Heart right ventricle (tissue), 16 donors: ENCODE measurements at regions not wholly inside any gene's neighbourhood (a gene's known extent, or its start where the extent isn't known, plus 50 kb on each side); places are given as distances from the start of the nearest gene placed in this dataset.

Experiments used
- ATAC-seq, 8 donors: fragments of 200-7000 bp; cut with Tn5 transposase; one replicate each; pipeline ENCODE4 v1.9.1; 2020; ENCODE audit warnings: mild to moderate bottlenecking in 8 of 8, moderate library complexity in 8 of 8, moderate number of reproducible peaks in 1 of 8
- DNase-seq, 2 donors: peaks; one replicate each; pipeline ENCODE4 v3.0.0-alpha.2; 2020
- H3K27ac ChIP-seq, 10 donors: fragments of 200-600 bp; sonication (generic) in 2 of 10; one replicate each; pipeline versions ENCODE4 v1.5.0 to v1.8.0; 2020 to 2022; ENCODE audit warnings: mild to moderate bottlenecking in 3 of 10
- H3K27me3 ChIP-seq, 7 donors: fragments of 200-600 bp; one replicate each; pipeline ENCODE4 v1.8.0; 2021 to 2022; ENCODE audit warnings: mild to moderate bottlenecking in 2 of 7
- H3K36me3 ChIP-seq, 9 donors: fragments of 200-600 bp; sonication (generic) in 1 of 9; one replicate each; pipeline versions ENCODE4 v1.5.0 to v1.8.0; 2020 to 2022; ENCODE audit warnings: mild to moderate bottlenecking in 2 of 9
- H3K4me1 ChIP-seq, 9 donors: fragments of 200-600 bp; sonication (generic) in 1 of 9; one replicate each; pipeline versions ENCODE4 v1.5.0 to v1.8.0; 2020 to 2022; ENCODE audit warnings: mild to moderate bottlenecking in 4 of 9
- H3K4me3 ChIP-seq, 10 donors: fragments of 200-600 bp; sonication (generic) in 2 of 10; one replicate each; pipeline versions ENCODE4 v1.5.0 to v1.8.0; 2020 to 2022; ENCODE audit warnings: mild to moderate bottlenecking in 7 of 10, moderate library complexity in 2 of 10
- H3K9me3 ChIP-seq, 11 donors: fragments of 200-600 bp in 10 of 11; sonication (generic) in 2 of 11; one replicate each; pipeline versions ENCODE4 v1.5.0 to v1.8.0; 2013 to 2022; ENCODE audit warnings: mild to moderate bottlenecking in 2 of 11, control low read depth in 1 of 11, moderate library complexity in 1 of 11
- CTCF ChIP-seq, 9 donors: fragments of 200-600 bp; sonication (generic) in 2 of 9; IDR thresholded peaks; one replicate each; pipeline versions ENCODE4 v1.5.0 to v1.8.0; 2021 to 2022; ENCODE audit warnings: antibody characterized with exemption in 9 of 9, mild to moderate bottlenecking in 5 of 9, moderate library complexity in 1 of 9
- WGBS, 2 donors: extraction: QIAGEN DNeasy Blood & Tissue Kit; methylation state at CpG; one replicate each; pipeline ENCODE4 v1.1.7; 2013; ENCODE audit warnings: inconsistent platforms in 1 of 2; 5-methylcytosine and 5-hydroxymethylcytosine counted together
- intact Hi-C, 10 donors: fragments of 100-400 bp; cut with DNase I; formaldehyde crosslinking; loops; one replicate each; pipeline versions ENCODE4 v1.11.1 to v1.14.2; 2022
- donor health status: Arrhythmogenic right ventricular cardiomyopathy.
- donor health status: ischemic (EF 13 %, LVEDD 7.1; RV severe dilation, severe dysfunction).
- donor health status: healthy with polysubstance abuse.
- donor health status: DM: no; HTN: yes; CAD: no.
- donor health status: DM: no; HTN: no; CAD: no.
- donor health status: ischemic (EF 25% LVEDD 6.9; RV normal size, moderate dysfunction).
- donor health status: ischemic (EF 25% LVEDD 5.7; RV mildly dilated, moderate dysfunction).
- donor health status: healthy.
- donor health status: DM: yes; HTN: yes; CAD: no.
- donor health status: Ischemic cardiomyopathy.
- donor health status: ischemic (EF 35%, LVEDD 5.7; RV mildly dilated, moderate dysfunction).
- donor health status: nonischemic (EF 11% LVEDD 7.7; RV severe dilation, severe dysfunction).
- donor health status: DM: yes; HTN: yes; CAD: no.
- donor health status: PGD.
- donor health status: ischemic (EF 29% LVEDD 5.4; RV normal size, mild dysfunction).
- donor health status: nonischemic (EF 23%, LVEDD 6.1; RV moderate dilation, normal function).

- Histone ChIP-seq H3K27ac (no peak overlapping the region), H3K9me3 (no peaks in the 10 kb centered on the region), H3K36me3 (no peaks in the 10 kb centered on the region), H3K4me1 (no peaks in the 10 kb centered on the region), H3K27me3 (no peaks in the 10 kb centered on the region), H3K4me3 (no peak overlapping the region)
- DNase-seq (no peak), ATAC-seq (no peak)
- intact Hi-C loops: no loop called here
- WGBS, 2 donors: 32 to 44% methylated on average over 8 of the region's 8 CpGs
- TF ChIP-seq CTCF (IDR thresholded peaks at IDR 0.05): no peak
Observed at GRCh38 chr3:117914540-117915100, 1120.0 kb downstream of the IGSF11 start.

GRCh38 chr3:117916839-117917238, 1117.8 kb downstream of the IGSF11 start:
- Histone ChIP-seq H3K36me3 (no peaks in the 10 kb centered on the region), H3K4me1 (no peaks in the 10 kb centered on the region), H3K27ac (no peak overlapping the region), H3K4me3 (no peak overlapping the region), H3K9me3 (no peaks in the 10 kb centered on the region), H3K27me3 (no peaks in the 10 kb centered on the region)
- DNase-seq (no peak), ATAC-seq (no peak)
- WGBS, 2 donors: 81 to 89% methylated on average over 2 of the region's 2 CpGs
- intact Hi-C loops: no loop called here
- no peak for TF ChIP-seq CTCF (IDR thresholded peaks at IDR 0.05)

GRCh38 chr3:117919621-117920020, 1115.0 kb downstream of the IGSF11 start:
- intact Hi-C loops: no loop called here

GRCh38 chr3:117920253-117920898, 1114.3 kb downstream of the IGSF11 start:
- H3K9me3 ChIP-seq: no peaks in the 10 kb centered on the region
- intact Hi-C loops: no loop called here
- H3K27ac ChIP-seq: no peak overlapping the region
- H3K4me1 ChIP-seq: no peaks in the 10 kb centered on the region
- 42% methylated on average over 7 of the region's 7 CpGs for WGBS, 2 donors
- TF ChIP-seq CTCF (IDR thresholded peaks at IDR 0.05): no peak
- no peaks in the 10 kb centered on the region for H3K27me3 ChIP-seq
- ATAC-seq: no peak
- no peak overlapping the region for H3K4me3 ChIP-seq
- no peak for DNase-seq
- no peaks in the 10 kb centered on the region for H3K36me3 ChIP-seq

More at GRCh38 chr3:117919621-117920020, 1115.0 kb downstream of the IGSF11 start:
- no peaks in the 10 kb centered on the region for H3K27me3 ChIP-seq
- TF ChIP-seq CTCF (IDR thresholded peaks at IDR 0.05): no peak
- ATAC-seq (no peak), DNase-seq (no peak)
- no peak overlapping the region for H3K27ac ChIP-seq
- 62 to 69% methylated on average over 1 of the region's 1 CpG for WGBS, 2 donors
- H3K36me3 ChIP-seq: no peaks in the 10 kb centered on the region
- H3K9me3 ChIP-seq: no peaks in the 10 kb centered on the region
- no peak overlapping the region for H3K4me3 ChIP-seq
- H3K4me1 ChIP-seq: no peaks in the 10 kb centered on the region
